ENCODE measurements at regions not wholly inside any gene's neighbourhood (a gene's known extent, or its start where the extent isn't known, plus 50 kb on each side); places are given as distances from the start of the nearest gene placed in this dataset.

GRCh38 chr4:163747886-163748285 is 253.4 kb downstream of the TMA16 start:
- in situ Hi-C loops (cut with MboI; ENCODE audit: low pct_unique_long_range_greater_than_20kb, low sequenced_read_pairs, unreplicated experiment) = no loop called here
- DNase-seq (ENCODE audit: low spot score) = no peak
- TF ChIP-seq, protein P1, sequence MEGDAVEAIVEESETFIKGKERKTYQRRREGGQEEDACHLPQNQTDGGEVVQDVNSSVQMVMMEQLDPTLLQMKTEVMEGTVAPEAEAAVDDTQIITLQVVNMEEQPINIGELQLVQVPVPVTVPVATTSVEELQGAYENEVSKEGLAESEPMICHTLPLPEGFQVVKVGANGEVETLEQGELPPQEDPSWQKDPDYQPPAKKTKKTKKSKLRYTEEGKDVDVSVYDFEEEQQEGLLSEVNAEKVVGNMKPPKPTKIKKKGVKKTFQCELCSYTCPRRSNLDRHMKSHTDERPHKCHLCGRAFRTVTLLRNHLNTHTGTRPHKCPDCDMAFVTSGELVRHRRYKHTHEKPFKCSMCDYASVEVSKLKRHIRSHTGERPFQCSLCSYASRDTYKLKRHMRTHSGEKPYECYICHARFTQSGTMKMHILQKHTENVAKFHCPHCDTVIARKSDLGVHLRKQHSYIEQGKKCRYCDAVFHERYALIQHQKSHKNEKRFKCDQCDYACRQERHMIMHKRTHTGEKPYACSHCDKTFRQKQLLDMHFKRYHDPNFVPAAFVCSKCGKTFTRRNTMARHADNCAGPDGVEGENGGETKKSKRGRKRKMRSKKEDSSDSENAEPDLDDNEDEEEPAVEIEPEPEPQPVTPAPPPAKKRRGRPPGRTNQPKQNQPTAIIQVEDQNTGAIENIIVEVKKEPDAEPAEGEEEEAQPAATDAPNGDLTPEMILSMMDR (IDR thresholded peaks at IDR 0.05; ENCODE audit: extremely low read depth, insufficient read depth, missing control alignments) = no peak

- no peak for DNase-seq (ENCODE audit: low spot score)
- TF ChIP-seq, protein P1 (IDR thresholded peaks at IDR 0.05; ENCODE audit: extremely low read depth, insufficient read depth, missing control alignments) = no peak
- in situ Hi-C loops (cut with MboI; ENCODE audit: low pct_unique_long_range_greater_than_20kb, low sequenced_read_pairs, unreplicated experiment) = no loop called here
Measured at GRCh38 chr4:163748449-163748848, 254.0 kb downstream of the TMA16 start.

- in situ Hi-C loops (cut with MboI; ENCODE audit: low pct_unique_long_range_greater_than_20kb, low sequenced_read_pairs, unreplicated experiment) = no loop called here
- TF ChIP-seq, protein P1 (IDR thresholded peaks at IDR 0.05; ENCODE audit: extremely low read depth, insufficient read depth, missing control alignments) = peak; percentile 24
- DNase-seq (ENCODE audit: low spot score) = peak; percentile 3
Measured at GRCh38 chr4:163755013-163755412, 260.5 kb downstream of the TMA16 start.

- in situ Hi-C loops (cut with MboI; ENCODE audit: low pct_unique_long_range_greater_than_20kb, low sequenced_read_pairs, unreplicated experiment) = no loop called here
- no peak for DNase-seq (ENCODE audit: low spot score)
- TF ChIP-seq, protein P1 (IDR thresholded peaks at IDR 0.05; ENCODE audit: extremely low read depth, insufficient read depth, missing control alignments) = no peak
Measured at GRCh38 chr4:163757219-163757618, 262.7 kb downstream of the TMA16 start.

- TF ChIP-seq, protein P1 (IDR thresholded peaks at IDR 0.05; ENCODE audit: extremely low read depth, insufficient read depth, missing control alignments) = peak; percentile 25
- no peak for DNase-seq (ENCODE audit: low spot score)
- in situ Hi-C loops (cut with MboI; ENCODE audit: low pct_unique_long_range_greater_than_20kb, low sequenced_read_pairs, unreplicated experiment) = no loop called here
Measured at GRCh38 chr4:163758032-163758431, 263.5 kb downstream of the TMA16 start.

DNA sequence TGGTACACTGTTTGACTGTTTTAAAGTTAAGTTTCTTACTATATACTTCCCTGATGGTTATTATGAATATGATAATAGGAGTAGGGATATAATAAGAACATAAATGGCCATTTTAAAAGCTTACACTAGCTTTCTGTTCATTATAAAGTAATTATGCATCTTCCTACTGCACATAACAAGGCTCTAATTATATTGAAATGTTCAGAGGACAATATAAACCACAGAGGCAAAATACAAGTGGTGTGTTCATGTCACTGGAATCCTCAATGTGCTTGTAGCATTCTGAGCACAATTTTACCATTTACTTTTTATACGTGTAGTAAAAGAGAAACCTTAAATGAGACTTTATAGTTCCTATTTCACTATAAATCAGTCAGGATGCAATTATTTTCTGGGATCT is 268.3 kb downstream of the TMA16 start:
- in situ Hi-C loops (cut with MboI; ENCODE audit: low pct_unique_long_range_greater_than_20kb, low sequenced_read_pairs, unreplicated experiment) = no loop called here
- DNase-seq (ENCODE audit: low spot score) = no peak
- TF ChIP-seq, protein P1 (IDR thresholded peaks at IDR 0.05; ENCODE audit: extremely low read depth, insufficient read depth, missing control alignments) = no peak

DNA sequence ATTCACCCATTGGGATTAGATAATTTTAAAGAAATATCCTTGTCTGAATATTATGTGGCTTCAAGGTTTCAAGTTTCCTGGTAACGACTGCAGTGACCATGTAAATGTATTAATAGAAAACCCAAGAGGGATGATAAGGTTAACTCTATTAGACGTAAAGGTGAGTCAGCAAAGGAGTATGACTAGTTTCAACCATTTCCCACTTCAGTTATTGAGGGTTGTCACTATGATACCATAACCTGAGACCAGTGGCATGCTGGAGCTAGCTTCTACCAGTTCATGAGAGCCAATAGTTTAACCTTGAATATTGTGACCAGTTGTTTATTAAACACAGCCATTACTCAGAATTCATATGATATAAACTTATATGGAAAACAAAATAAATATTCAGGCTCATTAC is 270.1 kb downstream of the TMA16 start:
- TF ChIP-seq, protein P1 (IDR thresholded peaks at IDR 0.05; ENCODE audit: extremely low read depth, insufficient read depth, missing control alignments) = no peak
- no peak for DNase-seq (ENCODE audit: low spot score)
- in situ Hi-C loops (cut with MboI; ENCODE audit: low pct_unique_long_range_greater_than_20kb, low sequenced_read_pairs, unreplicated experiment) = no loop called here

Measured in GM13977 (cell line).